ENCODE measurements at regions not wholly inside any gene's neighbourhood (a gene's known extent, or its start where the extent isn't known, plus 50 kb on each side); places are given as distances from the start of the nearest gene placed in this dataset.

DNA sequence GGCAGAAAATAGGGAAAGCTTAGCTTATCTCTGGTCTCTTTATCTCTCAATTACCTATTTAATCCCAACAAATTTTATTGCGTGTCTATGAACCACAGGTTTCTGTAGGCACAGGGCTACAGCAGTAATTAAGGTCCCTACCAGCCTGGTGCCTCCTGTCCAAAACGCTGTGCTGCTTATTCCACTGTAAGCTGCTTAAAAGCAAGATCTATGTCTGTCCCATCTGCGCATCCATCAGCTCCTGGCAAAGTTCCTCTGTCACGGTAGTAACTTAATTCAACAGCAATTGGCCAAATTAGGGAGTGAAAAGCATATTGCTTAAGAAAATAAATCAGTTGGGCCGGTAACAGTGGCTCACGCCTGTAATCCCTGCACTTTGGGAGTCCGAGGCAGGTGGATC lies 235.8 kb upstream of the VLDLR start:
- TF ChIP-seq, protein P1, sequence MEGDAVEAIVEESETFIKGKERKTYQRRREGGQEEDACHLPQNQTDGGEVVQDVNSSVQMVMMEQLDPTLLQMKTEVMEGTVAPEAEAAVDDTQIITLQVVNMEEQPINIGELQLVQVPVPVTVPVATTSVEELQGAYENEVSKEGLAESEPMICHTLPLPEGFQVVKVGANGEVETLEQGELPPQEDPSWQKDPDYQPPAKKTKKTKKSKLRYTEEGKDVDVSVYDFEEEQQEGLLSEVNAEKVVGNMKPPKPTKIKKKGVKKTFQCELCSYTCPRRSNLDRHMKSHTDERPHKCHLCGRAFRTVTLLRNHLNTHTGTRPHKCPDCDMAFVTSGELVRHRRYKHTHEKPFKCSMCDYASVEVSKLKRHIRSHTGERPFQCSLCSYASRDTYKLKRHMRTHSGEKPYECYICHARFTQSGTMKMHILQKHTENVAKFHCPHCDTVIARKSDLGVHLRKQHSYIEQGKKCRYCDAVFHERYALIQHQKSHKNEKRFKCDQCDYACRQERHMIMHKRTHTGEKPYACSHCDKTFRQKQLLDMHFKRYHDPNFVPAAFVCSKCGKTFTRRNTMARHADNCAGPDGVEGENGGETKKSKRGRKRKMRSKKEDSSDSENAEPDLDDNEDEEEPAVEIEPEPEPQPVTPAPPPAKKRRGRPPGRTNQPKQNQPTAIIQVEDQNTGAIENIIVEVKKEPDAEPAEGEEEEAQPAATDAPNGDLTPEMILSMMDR (conservative IDR thresholded peaks at IDR 0.05; ENCODE audit: low read length) = no peak
- no peak for TF ChIP-seq EZH2phosphoT487 (IDR thresholded peaks at IDR 0.05; ENCODE audit: borderline replicate concordance)

Data from Loucy (cell line).